GM10248 (cell line): ENCODE measurements at regions not wholly inside any gene's neighbourhood (a gene's known extent, or its start where the extent isn't known, plus 50 kb on each side); places are given as distances from the start of the nearest gene placed in this dataset.

ENCODE experiments used
- CTCF ChIA-PET: fragments of 300-600 bp; sonication (Branson Sonifier 250); formaldehyde crosslinking; extraction: SDS; loops from one replicate; lab custom pipeline; 2021; ENCODE audit warnings: antibody characterized with exemption; lab: Yijun Ruan, JAX
- POLR2A ChIA-PET: fragments of 350-650 bp; sonication (Branson Sonifier 250); formaldehyde crosslinking; extraction: SDS; loops from one replicate; lab custom pipeline; 2020; ENCODE audit warnings: antibody characterized with exemption; lab: Yijun Ruan, JAX
- DNase-seq: peaks from one replicate; pipeline ENCODE4 v3.0.0; 2012; ENCODE audit errors: extremely low spot score
- CTCF ChIP-seq: IDR thresholded peaks from 2 replicates; pipeline ENCODE4 v1.5.1; 2012; ENCODE audit warnings: mild to moderate bottlenecking, low read depth; ENCODE audit errors: extremely low read depth, missing control alignments, control extremely low read depth

GRCh38 chr14:22065347-22065746 is 391.7 kb upstream of the OR4E1 start:
- ChIA-PET POLR2A (no interaction called here), CTCF (interaction anchor here (1.2 to 2.9 kb wide), 2 partner anchors 11 to 19 kb away, joined by 6 to 10 read pairs; no protein-coding TSS in a partner anchor)
- DNase-seq, result no peak
- TF ChIP-seq CTCF, result no peak

GRCh38 chr14:22059201-22059600 is 385.6 kb upstream of the OR4E1 start:
- no peak for TF ChIP-seq CTCF
- CTCF ChIA-PET, result interaction anchor here (0.7 to 2.2 kb wide), 2 partner anchors 12 to 64 kb away, joined by 4 to 9 read pairs; no protein-coding TSS in a partner anchor
- POLR2A ChIA-PET, result no interaction called here
- DNase-seq, result no peak

- no peak for DNase-seq
- ChIA-PET POLR2A (no interaction called here), CTCF (interaction anchor here (1.2 to 1.3 kb wide), 3 partner anchors 12 to 14 kb away, joined by 3 to 4 read pairs (median 3); no protein-coding TSS in a partner anchor)
- TF ChIP-seq CTCF, result no peak
Measured at GRCh38 chr14:22052795-22053194, 379.2 kb upstream of the OR4E1 start.

- DNase-seq, result peak; percentile 28
- ChIA-PET CTCF (interaction anchor here (0.9 to 2.7 kb wide), 7 partner anchors 11 to 69 kb away, joined by 3 to 9 read pairs (median 4); no protein-coding TSS in a partner anchor), POLR2A (no interaction called here)
- peak; percentile 36 for TF ChIP-seq CTCF
Measured at GRCh38 chr14:22047115-22047514, 373.5 kb upstream of the OR4E1 start.

DNA sequence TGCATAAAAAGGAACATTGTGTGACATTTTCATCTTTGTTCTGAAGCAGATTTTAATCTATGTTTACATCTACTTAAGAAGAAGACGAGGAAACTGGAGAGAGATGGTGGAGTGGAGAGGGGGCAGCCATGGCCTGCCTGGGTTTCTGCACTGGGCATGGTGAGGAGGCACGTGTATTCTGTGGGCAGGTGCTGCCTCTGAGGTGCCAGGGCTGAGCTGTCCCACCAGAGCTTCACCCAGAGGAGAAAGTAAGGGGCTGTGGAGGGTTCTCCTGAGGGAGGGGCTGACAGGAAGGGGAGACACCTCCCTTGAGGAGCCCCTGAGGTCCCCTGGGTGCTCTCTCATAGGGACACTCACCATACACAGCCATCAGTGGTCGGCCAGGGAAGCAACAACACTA is 372.4 kb upstream of the OR4E1 start:
- no peak for TF ChIP-seq CTCF
- no peak for DNase-seq
- CTCF ChIA-PET, result interaction anchor here (1.0 to 2.7 kb wide), 5 partner anchors 13 to 52 kb away, joined by 3 to 9 read pairs (median 4); no protein-coding TSS in a partner anchor
- POLR2A ChIA-PET, result no interaction called here

DNA sequence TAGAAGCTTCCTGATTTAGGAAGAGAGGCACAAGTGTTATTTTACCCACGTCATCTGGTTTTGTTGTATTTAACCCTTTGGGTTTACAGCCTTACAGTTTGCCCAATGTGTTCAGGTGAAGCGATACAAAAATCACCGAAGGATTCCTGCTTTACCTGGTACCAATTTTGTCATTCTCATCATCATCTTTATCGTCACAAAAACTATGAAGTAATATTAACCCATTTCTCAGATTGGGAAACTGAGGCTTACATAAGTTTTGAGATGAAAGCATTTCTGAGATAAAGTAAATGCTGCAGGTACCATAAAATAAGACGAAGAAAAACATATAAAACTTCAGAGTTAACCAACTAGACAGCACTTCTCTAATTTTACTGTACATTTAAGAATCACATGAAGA is 370.6 kb upstream of the OR4E1 start:
- CTCF ChIA-PET, result no interaction called here
- TF ChIP-seq CTCF, result no peak
- POLR2A ChIA-PET, result no interaction called here
- DNase-seq, result no peak
